Esophagus muscularis mucosa (tissue), 4 donors: ENCODE measurements at regions not wholly inside any gene's neighbourhood (a gene's known extent, or its start where the extent isn't known, plus 50 kb on each side); places are given as distances from the start of the nearest gene placed in this dataset.
"Not testable (repeated sequence)": the region's sequence is repeated elsewhere in the genome, so short reads cannot be mapped to it uniquely, and the experiment has no call there.

Experiments
- DNase-seq: peaks from one replicate; pipeline ENCODE4 v3.0.0-alpha.2; 2017; ENCODE audit errors: extremely low spot score
- H3K27ac ChIP-seq, 4 donors: fragments of 200-600 bp; sonication (generic); replicated peaks in 1 of 4; 1 replicate in 3 of 4; 2 replicates in 1 of 4; pipeline ENCODE4 v1.5.1; 2016 to 2019; ENCODE audit warnings: mild to moderate bottlenecking in 1 of 4
- H3K27me3 ChIP-seq, 4 donors: fragments of 200-600 bp; sonication (generic); one replicate each; pipeline versions ENCODE4 v1.5.1 to v1.6.0; 2016 to 2019
- H3K36me3 ChIP-seq, 4 donors: fragments of 200-600 bp; sonication (generic); one replicate each; pipeline ENCODE4 v1.5.1; 2016 to 2019
- H3K4me1 ChIP-seq, 4 donors: fragments of 200-600 bp; sonication (generic); one replicate each; pipeline ENCODE4 v1.5.1; 2016 to 2019
- H3K4me3 ChIP-seq, 4 donors: fragments of 200-600 bp; sonication (generic); 1 replicate in 2 of 4; 2 replicates in 2 of 4; pipeline ENCODE4 v1.5.1; 2016 to 2019; ENCODE audit warnings: mild to moderate bottlenecking in 4 of 4, moderate library complexity in 1 of 4
- H3K9me3 ChIP-seq, 4 donors: fragments of 200-600 bp; sonication (generic); 1 replicate in 3 of 4; 2 replicates in 1 of 4; pipeline ENCODE4 v1.5.1; 2016 to 2019
- EP300 ChIP-seq: sonication (generic); formaldehyde crosslinking; IDR thresholded peaks from one replicate; pipeline ENCODE4 v1.6.1; 2017; ENCODE audit warnings: antibody characterized with exemption
- POLR2A ChIP-seq: fragments of 450-650 bp; IDR thresholded peaks from one replicate; pipeline ENCODE4 v1.6.1; 2017; ENCODE audit warnings: antibody characterized with exemption, moderate library complexity, mild to moderate bottlenecking, low read depth
- POLR2AphosphoS5 ChIP-seq, 2 donors: sonication (generic); formaldehyde crosslinking; IDR thresholded peaks; one replicate each; pipeline ENCODE4 v1.6.1; 2017; ENCODE audit warnings: antibody characterized with exemption in 2 of 2
- WGBS: methylation state at CpG from one replicate; pipeline ENCODE4 v1.1.5; 2018; 5-methylcytosine and 5-hydroxymethylcytosine counted together
- intact Hi-C: fragments of 100-400 bp; cut with DNase I; formaldehyde crosslinking; loops from one replicate; pipeline ENCODE4 v1.15.1; 2023
- TF ChIP-seq, protein P1 (sequence below), 3 experiments: fragments of 200-600 bp in 2 of 3; fragments of 450-650 bp in 1 of 3; sonication (generic) in 2 of 3; IDR thresholded peaks; one replicate each; pipeline ENCODE4 v1.5.1; 2017 to 2019; ENCODE audit warnings: antibody characterized with exemption in 3 of 3, mild to moderate bottlenecking in 2 of 3, moderate library complexity in 1 of 3

DNA sequence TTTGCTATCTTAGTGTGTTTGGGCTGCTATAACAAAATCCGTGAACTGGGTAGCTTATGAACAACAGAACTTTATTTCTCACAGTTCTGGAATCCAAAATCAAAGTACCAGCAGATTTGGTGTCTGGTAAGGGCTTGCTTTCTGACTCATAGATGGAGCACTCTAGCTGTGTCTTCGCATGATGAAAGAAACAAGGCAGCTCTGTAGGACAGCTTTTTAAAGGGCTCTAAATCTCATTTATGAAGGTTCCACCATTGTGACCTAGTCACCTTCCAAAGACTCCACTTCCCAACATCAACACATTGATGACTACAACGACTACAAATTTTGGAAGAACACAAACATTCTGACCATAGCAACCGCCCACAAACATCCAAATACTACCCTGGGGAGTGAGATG is 158.6 kb upstream of the LCORL start:
- Histone ChIP-seq H3K36me3 (no peaks in the 10 kb centered on the region), H3K27me3 (no peaks in the 10 kb centered on the region), H3K27ac (no peak overlapping the region), H3K9me3 (no peaks in the 10 kb centered on the region), H3K4me1 (no peaks in the 10 kb centered on the region), H3K4me3 (no peak overlapping the region)
- DNase-seq = no peak
- no peak for TF ChIP-seq EP300
- TF ChIP-seq, protein P1, sequence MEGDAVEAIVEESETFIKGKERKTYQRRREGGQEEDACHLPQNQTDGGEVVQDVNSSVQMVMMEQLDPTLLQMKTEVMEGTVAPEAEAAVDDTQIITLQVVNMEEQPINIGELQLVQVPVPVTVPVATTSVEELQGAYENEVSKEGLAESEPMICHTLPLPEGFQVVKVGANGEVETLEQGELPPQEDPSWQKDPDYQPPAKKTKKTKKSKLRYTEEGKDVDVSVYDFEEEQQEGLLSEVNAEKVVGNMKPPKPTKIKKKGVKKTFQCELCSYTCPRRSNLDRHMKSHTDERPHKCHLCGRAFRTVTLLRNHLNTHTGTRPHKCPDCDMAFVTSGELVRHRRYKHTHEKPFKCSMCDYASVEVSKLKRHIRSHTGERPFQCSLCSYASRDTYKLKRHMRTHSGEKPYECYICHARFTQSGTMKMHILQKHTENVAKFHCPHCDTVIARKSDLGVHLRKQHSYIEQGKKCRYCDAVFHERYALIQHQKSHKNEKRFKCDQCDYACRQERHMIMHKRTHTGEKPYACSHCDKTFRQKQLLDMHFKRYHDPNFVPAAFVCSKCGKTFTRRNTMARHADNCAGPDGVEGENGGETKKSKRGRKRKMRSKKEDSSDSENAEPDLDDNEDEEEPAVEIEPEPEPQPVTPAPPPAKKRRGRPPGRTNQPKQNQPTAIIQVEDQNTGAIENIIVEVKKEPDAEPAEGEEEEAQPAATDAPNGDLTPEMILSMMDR (IDR thresholded peaks at IDR 0.05) = no peak
- TF ChIP-seq POLR2A = no peak
- TF ChIP-seq POLR2AphosphoS5 (IDR thresholded peaks at IDR 0.05) = no peak
- intact Hi-C loops = no loop called here
- WGBS = 73% methylated on average over 4 of the region's 4 CpGs

DNA sequence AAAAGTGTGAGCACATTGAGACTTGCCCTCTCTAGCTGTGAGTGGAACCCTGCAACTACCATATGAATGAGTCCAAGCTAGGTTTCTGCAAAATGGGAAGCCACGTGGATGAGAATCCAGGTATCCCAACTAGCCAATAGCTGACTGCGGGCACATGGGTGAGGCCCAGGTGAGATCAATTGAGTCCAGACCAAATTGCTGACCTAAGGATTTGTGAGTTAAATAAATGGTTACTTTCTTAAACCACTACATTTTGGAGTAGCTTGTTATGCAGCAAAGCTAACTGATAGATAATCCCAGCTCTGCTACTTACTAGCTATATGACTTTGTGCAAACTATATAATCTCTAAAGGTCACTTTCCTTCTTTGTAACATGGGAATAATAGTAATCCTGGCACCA is 150.3 kb upstream of the LCORL start:
- 75% methylated on average over 2 of the region's 2 CpGs for WGBS
- H3K36me3 ChIP-seq = no peaks in the 10 kb centered on the region
- DNase-seq = no peak
- H3K4me3 ChIP-seq = no peak overlapping the region
- H3K27me3 ChIP-seq = no peaks in the 10 kb centered on the region
- intact Hi-C loops = no loop called here
- no peak overlapping the region for H3K27ac ChIP-seq
- TF ChIP-seq EP300 (no peak), POLR2AphosphoS5 (IDR thresholded peaks at IDR 0.05) (no peak), POLR2A (no peak)
- TF ChIP-seq, protein P1 (IDR thresholded peaks at IDR 0.05) = no peak
- H3K4me1 ChIP-seq = no peaks in the 10 kb centered on the region
- H3K9me3 ChIP-seq = no peaks in the 10 kb centered on the region

DNA sequence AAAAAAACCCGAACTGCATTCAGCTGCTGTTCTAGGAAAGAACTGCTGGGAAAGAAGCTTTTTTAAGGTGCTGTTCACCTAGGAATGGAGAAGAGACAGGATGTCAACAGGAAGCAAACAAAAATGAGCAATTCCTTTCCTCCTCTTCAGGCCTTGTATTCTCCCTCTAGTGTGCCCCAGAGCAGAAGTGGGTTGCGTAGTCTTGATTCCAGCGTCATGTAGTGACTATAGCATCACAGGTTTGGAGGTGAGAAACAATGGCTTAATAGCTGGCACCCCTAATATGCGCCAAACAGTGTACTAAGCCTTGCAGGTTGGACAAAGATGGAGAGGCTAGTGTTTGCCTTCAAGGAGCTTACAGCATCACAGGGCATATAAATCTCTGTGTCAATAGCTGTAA is 146.3 kb upstream of the LCORL start:
- H3K9me3 ChIP-seq = no peaks in the 10 kb centered on the region
- 87% methylated on average over 4 of the region's 4 CpGs for WGBS
- no peaks in the 10 kb centered on the region for H3K27me3 ChIP-seq
- intact Hi-C loops = no loop called here
- H3K4me3 ChIP-seq = no peak overlapping the region
- no peak for DNase-seq
- no peaks in the 10 kb centered on the region for H3K36me3 ChIP-seq
- H3K27ac ChIP-seq = no peak overlapping the region
- TF ChIP-seq POLR2AphosphoS5 (IDR thresholded peaks at IDR 0.05) = no peak
- TF ChIP-seq, protein P1 (IDR thresholded peaks at IDR 0.05) = no peak
- TF ChIP-seq POLR2A = no peak
- no peak for TF ChIP-seq EP300
- no peaks in the 10 kb centered on the region for H3K4me1 ChIP-seq

DNA sequence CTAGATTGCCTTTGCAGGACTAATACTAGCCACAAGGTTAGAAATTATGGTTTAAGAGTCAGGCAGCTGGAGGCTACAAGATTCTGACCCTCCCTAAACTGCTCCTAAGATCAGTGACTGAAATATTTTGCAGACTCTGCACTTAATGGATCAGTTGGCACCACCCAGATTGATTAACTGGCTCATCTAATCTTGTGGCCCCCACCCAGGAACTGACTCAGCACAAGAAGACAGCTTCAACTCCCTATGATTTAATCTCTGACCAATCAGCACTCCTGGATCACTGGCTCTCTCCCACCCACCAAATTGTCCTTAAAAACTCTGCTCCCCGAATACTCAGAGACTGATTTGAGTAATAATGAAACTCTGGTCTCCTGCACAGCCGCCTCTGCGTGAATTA is 145.4 kb upstream of the LCORL start:
- WGBS = 91% methylated on average over 3 of the region's 3 CpGs
- H3K4me1 ChIP-seq = no peaks in the 10 kb centered on the region
- DNase-seq = no peak

DNA sequence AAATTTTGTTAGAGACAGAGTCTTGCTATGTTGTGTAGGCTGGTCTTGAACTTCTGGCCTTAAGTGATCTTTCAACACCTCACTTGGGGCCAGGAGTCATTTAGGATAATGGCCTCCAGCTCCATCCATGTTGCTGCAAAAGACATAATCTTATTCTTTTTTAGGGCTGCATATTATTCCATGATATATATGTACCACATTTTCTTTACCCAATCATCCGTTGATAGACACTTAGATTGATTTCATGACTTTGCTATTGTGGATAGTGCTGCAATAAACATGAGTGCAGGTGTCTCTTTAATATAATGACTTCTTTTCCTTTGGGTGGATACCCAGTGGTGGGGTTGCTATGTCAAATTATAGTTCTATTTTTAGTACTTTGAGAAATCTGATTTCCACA is 140.9 kb upstream of the LCORL start:
- Histone ChIP-seq H3K27ac (no peak overlapping the region), H3K4me1 (no peaks in the 10 kb centered on the region), H3K4me3 (no peak overlapping the region), H3K36me3 (no peaks in the 10 kb centered on the region), H3K9me3 (peaks cover 0 to 7% (median 0%) of the 10 kb centered on the region in 4 donors), H3K27me3 (no peaks in the 10 kb centered on the region)
- intact Hi-C loops = no loop called here
- no peak for DNase-seq
- TF ChIP-seq EP300 (no peak), POLR2AphosphoS5 (IDR thresholded peaks at IDR 0.05) (no peak), POLR2A (no peak)
- TF ChIP-seq, protein P1 (IDR thresholded peaks at IDR 0.05) = no peak
- 79% methylated on average over 1 of the region's 1 CpG for WGBS

More for the DNA sequence above, 145.4 kb upstream of the LCORL start:
- H3K9me3 ChIP-seq = peaks cover 0 to 7% (median 0%) of the 10 kb centered on the region in 4 donors
- H3K27ac ChIP-seq = no peak overlapping the region
- H3K36me3 ChIP-seq = no peaks in the 10 kb centered on the region
- no peaks in the 10 kb centered on the region for H3K27me3 ChIP-seq
- intact Hi-C loops = no loop called here
- TF ChIP-seq EP300 (no peak), POLR2A (no peak), POLR2AphosphoS5 (IDR thresholded peaks at IDR 0.05) (no peak)
- TF ChIP-seq, protein P1 (IDR thresholded peaks at IDR 0.05) = no peak
- no peak overlapping the region for H3K4me3 ChIP-seq

DNA sequence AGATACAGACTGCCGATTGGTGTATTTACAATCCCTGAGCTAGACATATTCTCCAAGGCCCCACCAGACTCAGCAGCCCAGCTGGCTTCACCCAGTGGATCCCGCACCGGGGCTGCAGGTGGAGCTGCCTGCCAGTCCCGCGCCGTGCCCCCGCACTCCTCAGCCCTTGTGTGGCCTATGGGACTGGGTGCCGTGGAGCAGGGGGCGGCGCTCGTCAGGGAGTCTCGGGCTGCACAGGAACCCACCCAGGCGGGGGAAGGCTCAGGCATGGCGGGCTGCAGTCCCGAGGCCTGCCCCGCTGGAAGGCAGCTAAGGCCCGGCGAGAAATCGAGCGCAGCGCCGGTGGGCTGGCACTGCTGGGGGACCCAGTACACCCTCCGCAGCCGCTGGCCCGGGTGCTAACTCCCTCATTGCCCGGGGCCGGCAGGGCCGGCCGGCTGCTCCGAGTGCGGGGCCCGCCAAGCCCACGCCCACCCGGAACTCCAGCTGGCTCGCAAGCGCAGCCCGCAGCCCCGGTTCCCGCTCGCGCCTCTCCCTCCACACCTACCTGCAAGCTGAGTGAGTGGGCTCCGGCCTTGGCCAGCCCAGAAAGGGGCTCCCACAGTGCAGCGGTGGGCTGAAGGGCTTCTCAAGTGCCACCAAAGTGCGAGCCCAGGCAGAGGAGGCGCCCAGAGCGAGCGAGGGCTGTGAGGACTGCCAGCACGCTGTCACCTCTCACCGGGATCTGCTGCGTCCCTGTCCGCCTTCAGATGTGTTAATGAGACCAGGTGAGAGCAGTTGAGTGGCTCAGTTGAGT is 137.8 kb upstream of the LCORL start:
- intact Hi-C loops, H3K4me3 ChIP-seq, H3K27ac ChIP-seq, DNase-seq, H3K4me1 ChIP-seq, H3K27me3 ChIP-seq, H3K9me3 ChIP-seq, H3K36me3 ChIP-seq: not testable (repeated sequence)
- WGBS = 96% methylated on average over 15 of the region's 51 CpGs
